PFSK-1 (cell line): ENCODE measurements at regions not wholly inside any gene's neighbourhood (a gene's known extent, or its start where the extent isn't known, plus 50 kb on each side); places are given as distances from the start of the nearest gene placed in this dataset.

ENCODE experiments used
- FOXP2 ChIP-seq: optimal IDR thresholded peaks from 2 replicates; pipeline ENCODE3; 2011; ENCODE audit warnings: borderline replicate concordance, control low read depth, inconsistent platforms; ENCODE audit not compliant: insufficient read depth; ENCODE audit errors: extremely low read length, extremely low read depth
- POLR2AphosphoS5 ChIP-seq: IDR thresholded peaks from 2 replicates; pipeline ENCODE4 v1.6.1; 2012; ENCODE audit warnings: low read depth, mild to moderate bottlenecking, control low read depth, low read length, moderate library complexity
- SIN3A ChIP-seq: IDR thresholded peaks from 2 replicates; pipeline ENCODE4 v1.6.1; 2012; ENCODE audit warnings: mild to moderate bottlenecking, low read length, moderate library complexity, borderline replicate concordance; ENCODE audit not compliant: insufficient read depth
- TAF1 ChIP-seq: IDR thresholded peaks from 2 replicates; pipeline ENCODE4 v1.6.1; 2012; ENCODE audit warnings: low read length, control low read depth, borderline replicate concordance; ENCODE audit not compliant: insufficient read depth
- TF ChIP-seq, protein P1 (sequence below), 2 experiments: IDR thresholded peaks; 2 replicates each; pipeline versions ENCODE4 v1.6.1 to v1.8.0; 2011 to 2012; ENCODE audit warnings: low read depth in 2 of 2, low read length in 2 of 2, control low read depth in 1 of 2, inconsistent platforms in 1 of 2, mild to moderate bottlenecking in 1 of 2, moderate library complexity in 1 of 2; ENCODE audit not compliant: insufficient read depth in 1 of 2

DNA sequence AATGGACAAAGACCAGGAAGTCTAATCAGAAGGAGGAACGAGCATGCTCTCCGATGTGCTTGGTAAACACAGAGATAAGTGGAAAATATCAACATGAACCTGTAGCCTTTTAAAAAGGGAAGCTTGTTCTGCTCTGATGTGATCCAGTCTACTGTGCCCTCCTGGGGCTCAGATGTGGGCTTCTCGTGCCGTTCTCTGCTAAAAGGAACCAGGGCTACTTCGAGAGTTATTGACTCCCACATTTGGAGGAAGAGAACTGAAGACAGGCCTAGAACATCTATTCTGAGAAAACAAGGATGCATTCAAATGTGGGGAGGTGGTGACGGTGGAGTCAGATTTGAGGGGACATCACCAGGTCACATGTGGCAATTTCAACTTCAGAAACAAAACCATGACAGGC, 325.4 kb downstream of the GLRX3 start:
- TF ChIP-seq, protein P1, sequence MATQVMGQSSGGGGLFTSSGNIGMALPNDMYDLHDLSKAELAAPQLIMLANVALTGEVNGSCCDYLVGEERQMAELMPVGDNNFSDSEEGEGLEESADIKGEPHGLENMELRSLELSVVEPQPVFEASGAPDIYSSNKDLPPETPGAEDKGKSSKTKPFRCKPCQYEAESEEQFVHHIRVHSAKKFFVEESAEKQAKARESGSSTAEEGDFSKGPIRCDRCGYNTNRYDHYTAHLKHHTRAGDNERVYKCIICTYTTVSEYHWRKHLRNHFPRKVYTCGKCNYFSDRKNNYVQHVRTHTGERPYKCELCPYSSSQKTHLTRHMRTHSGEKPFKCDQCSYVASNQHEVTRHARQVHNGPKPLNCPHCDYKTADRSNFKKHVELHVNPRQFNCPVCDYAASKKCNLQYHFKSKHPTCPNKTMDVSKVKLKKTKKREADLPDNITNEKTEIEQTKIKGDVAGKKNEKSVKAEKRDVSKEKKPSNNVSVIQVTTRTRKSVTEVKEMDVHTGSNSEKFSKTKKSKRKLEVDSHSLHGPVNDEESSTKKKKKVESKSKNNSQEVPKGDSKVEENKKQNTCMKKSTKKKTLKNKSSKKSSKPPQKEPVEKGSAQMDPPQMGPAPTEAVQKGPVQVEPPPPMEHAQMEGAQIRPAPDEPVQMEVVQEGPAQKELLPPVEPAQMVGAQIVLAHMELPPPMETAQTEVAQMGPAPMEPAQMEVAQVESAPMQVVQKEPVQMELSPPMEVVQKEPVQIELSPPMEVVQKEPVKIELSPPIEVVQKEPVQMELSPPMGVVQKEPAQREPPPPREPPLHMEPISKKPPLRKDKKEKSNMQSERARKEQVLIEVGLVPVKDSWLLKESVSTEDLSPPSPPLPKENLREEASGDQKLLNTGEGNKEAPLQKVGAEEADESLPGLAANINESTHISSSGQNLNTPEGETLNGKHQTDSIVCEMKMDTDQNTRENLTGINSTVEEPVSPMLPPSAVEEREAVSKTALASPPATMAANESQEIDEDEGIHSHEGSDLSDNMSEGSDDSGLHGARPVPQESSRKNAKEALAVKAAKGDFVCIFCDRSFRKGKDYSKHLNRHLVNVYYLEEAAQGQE (IDR thresholded peaks at IDR 0.05; ENCODE audit: insufficient read depth in 1 of 2, low read depth in 2 of 2, low read length in 2 of 2), result no peak
- TF ChIP-seq SIN3A, result no peak
- TF ChIP-seq POLR2AphosphoS5, result no peak
- TF ChIP-seq FOXP2, result no peak
- TF ChIP-seq TAF1, result no peak

DNA sequence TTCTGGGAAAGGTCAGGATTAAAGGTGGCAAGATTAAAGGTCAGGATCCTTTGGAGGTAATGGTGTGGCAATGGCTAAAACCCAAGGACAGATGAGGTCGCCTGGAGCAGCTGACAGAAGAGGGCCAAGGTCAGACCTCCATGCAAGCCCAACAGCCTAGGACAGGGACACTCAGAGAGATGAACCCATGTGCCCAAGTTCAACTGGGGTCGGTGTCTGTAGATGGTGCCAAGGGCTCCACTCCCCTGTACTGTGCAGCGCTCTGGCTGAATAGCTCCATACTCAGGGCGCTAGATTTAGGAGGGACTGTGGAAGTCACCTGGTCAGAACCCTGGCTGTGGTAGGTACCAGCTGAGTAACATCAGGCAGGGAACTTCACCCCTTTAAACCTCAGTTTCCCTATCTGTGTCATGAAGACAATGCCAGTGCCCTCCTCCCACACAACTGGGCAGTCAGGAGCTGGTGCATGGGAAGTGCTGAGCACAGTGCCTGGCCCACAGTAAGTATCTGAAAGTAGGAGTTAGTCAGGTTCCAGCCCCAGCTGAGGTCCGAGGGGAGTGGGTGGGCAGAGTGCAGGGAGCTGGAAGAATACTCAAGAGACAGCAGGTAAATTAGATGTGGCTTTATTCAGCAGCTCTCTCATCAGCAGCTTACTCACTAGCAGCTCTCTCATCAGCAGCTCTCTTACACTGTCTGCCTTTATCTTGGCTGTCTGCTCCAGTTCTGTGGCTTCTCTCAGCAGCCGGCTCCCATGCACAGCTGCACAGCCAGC, 327.1 kb downstream of the GLRX3 start:
- TF ChIP-seq, protein P1 (IDR thresholded peaks at IDR 0.05; ENCODE audit: insufficient read depth in 1 of 2, low read depth in 2 of 2, low read length in 2 of 2), result no peak
- TF ChIP-seq FOXP2, result no peak
- no peak for TF ChIP-seq POLR2AphosphoS5
- TF ChIP-seq TAF1, result no peak
- TF ChIP-seq SIN3A, result no peak

DNA sequence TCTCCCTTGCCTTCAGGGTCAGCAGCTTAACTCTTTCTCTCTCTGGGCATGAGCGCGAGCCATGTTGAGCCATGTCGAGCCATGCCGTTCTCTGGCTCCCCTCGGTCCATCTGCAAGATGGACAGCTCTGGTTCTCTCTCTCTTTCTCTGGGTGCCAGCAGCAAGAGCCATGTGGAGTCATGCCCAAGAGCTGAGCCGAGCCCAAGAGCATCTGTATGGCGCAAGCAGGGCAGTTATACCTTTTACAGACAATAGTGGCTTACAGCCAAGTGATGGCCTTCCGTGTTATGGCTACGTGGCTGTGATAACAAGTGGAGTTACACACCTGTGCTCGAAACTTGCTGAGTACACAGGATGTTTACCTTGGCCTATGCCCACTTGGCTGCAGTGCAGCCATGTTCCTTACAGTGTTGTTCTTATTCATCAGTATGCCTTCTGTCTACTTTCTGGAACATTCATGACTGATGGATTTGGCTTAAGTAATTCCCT, 327.7 kb downstream of the GLRX3 start:
- TF ChIP-seq FOXP2, result no peak
- TF ChIP-seq, protein P1 (IDR thresholded peaks at IDR 0.05; ENCODE audit: insufficient read depth in 1 of 2, low read depth in 2 of 2, low read length in 2 of 2), result no peak
- TF ChIP-seq SIN3A, result no peak
- no peak for TF ChIP-seq TAF1
- no peak for TF ChIP-seq POLR2AphosphoS5

DNA sequence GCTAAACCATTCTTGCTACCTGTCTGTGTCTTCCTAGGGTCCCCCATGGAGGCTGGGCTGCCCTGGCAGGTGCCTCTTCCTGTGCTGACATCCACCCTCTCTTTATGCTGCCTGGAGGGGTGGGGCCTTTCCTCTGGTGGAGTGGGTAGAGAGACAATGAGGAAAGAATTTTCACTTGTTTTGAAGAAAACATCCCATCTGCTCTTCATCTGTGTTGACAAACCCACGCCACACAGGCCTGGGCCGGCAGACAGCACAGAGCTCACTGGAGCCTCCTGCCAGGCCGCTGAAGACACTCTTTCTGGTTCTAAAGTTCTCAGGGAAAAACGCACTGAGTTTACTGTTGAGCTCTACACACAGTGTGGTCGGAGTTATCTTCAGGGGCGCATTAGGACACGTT, 328.2 kb downstream of the GLRX3 start:
- no peak for TF ChIP-seq FOXP2
- no peak for TF ChIP-seq POLR2AphosphoS5
- TF ChIP-seq, protein P1 (IDR thresholded peaks at IDR 0.05; ENCODE audit: insufficient read depth in 1 of 2, low read depth in 2 of 2, low read length in 2 of 2), result no peak
- TF ChIP-seq SIN3A, result no peak
- no peak for TF ChIP-seq TAF1
